ENCODE measurements at regions not wholly inside any gene's neighbourhood (a gene's known extent, or its start where the extent isn't known, plus 50 kb on each side); places are given as distances from the start of the nearest gene placed in this dataset.

DNA sequence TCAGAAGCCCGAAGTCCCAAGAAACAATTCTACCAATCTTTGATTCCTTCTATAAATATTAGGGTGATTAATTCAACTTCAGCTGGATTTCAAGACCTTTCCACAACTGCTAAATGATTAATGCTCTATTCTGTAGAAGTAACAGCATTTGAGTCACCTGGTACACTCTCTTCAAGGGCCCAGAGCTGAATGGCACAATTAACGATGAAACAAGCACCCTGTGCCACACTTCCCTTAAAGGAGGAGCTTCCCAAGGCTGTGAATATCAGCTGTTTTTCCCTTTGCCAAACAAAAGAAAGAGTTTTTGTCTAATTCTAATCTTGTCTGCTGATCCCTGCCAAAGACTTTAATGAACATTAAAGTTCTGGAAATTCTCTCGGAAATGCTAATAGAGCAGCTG lies 56.0 kb downstream of the BOD1L2 start:
- no peak for DNase-seq

DNA sequence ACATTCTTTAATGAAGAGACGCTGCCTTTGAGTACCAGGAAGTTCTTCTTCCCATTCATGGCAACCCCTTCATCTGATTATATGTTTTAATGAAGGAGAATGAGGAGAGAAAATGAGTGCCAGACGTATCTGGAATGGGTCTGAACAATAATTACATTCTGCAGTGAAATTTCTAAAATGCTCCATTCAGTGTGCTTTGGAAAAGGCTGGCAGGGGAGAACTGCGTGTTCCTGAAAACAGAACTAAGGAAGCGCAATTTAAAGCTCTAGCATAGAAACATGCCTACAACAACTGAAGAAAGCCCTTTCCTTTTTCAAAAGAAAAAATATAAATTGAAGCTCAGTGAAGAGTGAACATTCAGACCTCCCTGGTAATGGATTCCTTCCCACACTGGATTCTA lies 58.8 kb downstream of the BOD1L2 start:
- no peak for DNase-seq

DNA sequence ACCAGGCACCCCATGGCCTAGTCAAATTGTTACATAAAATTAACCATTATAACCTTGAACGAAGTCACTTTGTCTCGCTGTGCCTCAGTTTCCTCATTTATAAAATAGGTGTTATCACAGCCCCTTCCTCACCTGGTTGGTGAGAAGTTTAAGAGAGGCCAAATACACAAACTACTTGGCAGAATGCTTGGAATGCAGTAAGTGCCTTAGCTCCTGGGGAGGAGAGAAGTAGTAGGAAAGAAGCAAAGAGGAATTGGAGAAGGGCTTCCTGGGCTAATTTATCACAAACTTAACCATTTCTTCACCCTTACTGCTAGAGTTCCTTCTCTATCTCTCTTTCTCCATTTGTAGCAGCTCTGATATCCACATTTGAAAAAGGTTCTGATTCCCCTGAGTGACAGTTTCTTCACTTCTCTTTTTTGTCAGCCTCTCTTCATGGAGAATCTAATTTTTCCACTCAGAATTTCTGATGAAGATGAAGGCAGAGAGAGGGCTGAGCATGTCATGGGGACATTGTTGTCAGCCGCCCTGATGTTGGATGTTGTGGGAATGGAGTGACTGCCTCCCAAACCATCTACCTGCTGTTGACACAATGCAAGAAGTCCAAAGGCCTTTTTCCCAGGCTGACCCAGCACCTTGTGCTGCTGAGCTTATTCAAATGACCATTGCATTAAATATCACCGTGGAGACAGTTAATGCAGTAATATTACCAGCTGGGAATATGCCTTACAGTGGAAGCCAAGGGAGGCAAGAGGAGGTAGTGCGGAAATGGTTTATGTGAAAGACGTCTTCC lies 60.4 kb downstream of the BOD1L2 start:
- DNase-seq = no peak

DNA sequence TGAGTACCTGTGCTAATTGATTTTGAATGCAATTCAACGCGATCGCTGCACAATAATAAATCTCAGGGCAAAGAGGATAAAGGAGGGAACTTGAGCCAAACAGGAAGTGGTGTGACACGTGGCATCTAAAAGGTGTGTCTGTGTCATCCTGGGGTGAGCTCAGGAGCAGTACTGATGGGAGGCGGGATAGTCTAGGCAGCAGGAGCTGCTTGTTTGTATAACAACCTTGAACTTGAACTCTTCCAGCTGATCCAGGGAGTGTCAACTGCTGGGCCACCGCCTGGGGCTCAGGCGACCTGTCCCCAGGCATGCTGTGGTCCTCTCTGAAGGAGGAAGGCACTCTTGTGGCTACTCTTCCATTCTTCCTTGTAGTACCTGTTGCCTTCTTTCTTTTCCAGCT lies 61.2 kb downstream of the BOD1L2 start:
- DNase-seq = no peak

DNA sequence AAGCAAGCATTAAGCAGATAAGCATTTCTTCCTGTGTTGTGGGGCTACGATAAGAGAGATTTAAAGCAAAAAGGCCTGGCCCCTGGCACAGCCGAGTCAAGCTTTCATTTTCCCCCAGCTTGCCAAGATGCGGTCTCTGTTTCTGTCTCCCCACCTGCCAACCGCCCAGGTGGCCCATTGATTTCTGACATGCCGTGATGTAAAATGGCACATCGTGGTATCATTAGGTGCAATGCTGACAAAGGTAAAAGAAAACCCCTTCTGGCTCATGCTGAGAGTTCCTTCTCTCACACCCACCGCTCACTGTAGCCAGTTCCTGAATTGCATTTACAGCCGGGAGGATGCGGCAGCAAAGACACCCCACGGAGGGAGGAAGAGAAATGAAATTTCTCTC lies 62.8 kb downstream of the BOD1L2 start:
- no peak for DNase-seq

DNA sequence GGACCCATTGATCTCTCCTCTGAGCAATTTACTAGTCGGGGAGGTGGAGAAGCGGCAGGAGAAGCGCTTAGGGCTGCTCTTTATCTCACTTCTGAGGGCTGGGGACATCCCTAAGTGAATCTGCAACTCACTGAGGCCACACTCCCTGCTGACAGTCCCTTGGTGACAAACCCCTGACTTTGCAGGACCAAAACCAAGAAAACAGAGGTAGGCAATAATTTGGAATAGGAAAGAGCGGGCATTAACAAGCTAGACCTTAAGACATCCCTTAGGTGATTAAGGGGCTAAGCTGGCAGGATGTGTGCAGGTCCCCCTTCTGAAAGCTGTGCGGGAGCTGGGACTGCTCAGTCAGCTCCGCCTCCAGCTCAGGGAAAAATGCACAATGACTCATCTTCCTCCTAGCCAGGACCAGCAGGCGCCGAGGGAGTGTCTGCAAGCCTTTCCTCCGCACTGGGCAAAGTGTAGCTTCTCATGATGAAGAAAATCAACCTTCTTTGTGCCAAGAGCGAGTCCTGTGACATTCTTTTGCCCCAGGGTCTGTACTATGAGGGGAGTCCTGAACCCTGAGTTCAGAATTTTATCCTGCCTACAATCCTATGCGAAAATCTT lies 63.3 kb downstream of the BOD1L2 start:
- peak; percentile 59 for DNase-seq

DNA sequence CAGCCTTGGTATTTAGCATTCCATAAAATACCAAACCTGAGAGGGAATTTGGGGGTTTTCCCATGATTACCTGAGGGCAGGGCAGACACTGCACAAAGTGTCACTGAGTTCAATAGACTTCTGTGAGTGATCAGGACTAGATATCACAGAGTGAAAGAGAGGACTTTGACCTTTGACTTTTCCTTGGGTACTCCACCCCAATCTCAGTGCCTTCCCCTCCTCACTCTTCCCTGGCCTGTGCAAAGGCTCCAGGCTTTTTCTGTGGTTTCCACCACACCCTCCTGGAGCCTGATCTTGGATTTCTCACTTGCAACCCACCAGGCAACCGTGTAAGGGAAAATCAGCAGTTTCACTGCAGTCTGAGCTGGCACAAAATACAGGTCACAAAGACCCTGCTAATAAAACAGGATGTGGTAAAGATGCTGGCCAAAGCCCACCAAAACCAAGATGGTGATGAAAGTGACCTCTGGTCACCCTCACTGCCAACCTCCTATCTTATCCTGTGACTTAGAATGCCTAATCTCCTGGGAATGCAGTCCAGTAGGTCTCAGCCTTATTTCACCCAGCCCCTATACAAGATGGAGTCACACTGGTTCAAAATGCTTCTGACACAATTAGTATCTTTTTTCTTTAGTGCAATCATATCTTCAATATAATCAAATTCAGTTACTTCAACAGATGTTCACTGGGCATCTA lies 64.0 kb downstream of the BOD1L2 start:
- DNase-seq = no peak

DNA sequence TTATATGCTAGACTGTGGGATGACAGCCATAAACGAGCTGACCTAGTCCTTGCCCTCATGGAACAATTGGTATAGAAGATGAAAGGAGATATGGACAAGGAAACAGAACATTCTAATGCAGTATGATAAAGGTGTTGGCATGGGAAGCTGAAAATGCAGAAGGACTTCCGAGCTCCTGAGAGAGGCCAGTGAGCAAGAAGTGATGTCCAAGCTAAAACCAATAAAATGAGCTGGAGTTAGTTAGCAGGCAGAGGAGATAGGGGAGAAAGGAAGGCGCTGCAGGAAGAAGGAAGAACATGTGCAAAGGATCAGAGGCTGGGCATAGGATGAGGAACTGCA lies 64.5 kb downstream of the BOD1L2 start:
- no peak for DNase-seq

DNA sequence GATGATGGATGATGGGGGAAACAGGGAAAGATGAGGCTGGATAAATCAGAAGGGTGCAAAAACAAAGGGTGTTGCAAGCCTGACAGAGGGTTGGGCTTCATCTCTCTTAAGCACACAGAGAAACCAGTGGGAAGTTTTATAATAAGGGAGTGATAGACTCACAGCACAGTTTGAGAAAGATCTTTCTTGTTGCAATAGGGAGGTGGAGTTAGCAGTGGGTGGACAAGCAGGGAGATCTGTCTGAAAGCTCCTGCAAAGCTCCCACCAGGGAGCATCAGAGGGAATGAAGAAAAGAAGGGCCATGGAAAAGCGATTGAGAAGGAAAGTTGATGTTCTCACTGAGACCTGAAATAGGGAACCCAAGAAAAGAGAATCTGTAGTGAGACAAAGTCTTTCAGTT lies 64.9 kb downstream of the BOD1L2 start:
- DNase-seq = no peak

DNA sequence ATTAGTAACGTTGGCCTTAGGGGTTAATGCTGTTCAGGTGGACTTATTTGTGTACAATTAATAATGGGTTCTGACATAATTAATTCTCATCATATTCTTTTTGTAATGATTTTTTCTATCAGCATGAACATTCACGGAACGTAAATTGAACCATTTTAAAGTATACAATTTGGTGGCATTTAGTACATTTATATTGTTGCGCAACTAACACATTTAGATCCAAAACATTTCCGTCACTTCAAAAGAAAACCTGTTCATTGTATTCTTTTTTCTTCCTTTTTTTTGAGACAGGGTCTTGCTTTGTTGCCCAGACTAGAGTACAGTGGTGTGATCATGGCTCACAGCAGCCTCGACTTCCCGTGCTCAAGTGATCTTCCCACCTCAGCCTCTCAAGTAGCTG lies 65.8 kb downstream of the BOD1L2 start:
- DNase-seq = no peak

DNA sequence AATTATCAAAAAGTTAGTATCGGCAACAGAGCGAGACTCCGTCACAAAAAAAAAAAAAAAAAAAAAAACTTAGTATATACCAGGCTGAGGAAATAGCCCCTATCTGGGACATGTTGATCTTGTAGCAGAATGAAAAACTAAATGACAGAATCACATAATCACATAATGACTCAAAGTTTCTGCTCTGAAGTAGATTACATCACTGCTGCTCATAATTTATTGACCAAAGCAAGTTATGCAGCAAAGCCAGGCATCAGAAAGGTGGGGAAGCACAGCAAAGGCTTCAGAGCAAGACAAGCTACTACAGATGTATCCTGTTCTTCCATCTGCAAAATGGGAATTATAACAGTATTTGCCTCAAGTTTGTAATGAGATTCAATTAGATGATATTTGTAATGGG lies 68.1 kb downstream of the BOD1L2 start:
- no peak for DNase-seq

DNA sequence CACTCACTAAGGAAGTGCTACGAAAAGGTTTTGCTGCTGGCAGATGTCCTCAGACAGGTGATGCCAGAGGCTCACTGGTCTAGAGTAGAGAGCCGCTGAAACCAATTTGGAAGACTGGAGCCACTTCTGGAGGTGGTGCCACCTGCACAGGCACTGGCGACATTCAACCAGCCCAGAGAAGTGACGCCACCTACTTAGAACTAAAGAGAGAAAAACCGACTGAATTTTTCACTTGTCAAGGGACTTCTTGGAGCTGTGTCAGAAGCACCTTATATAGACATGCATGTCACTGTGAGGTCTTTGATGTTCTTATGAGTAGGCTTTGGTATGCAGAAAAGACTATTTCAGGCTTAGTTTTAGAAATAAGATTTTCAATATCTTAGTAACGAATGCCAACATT lies 71.4 kb downstream of the BOD1L2 start:
- DNase-seq = no peak

DNA sequence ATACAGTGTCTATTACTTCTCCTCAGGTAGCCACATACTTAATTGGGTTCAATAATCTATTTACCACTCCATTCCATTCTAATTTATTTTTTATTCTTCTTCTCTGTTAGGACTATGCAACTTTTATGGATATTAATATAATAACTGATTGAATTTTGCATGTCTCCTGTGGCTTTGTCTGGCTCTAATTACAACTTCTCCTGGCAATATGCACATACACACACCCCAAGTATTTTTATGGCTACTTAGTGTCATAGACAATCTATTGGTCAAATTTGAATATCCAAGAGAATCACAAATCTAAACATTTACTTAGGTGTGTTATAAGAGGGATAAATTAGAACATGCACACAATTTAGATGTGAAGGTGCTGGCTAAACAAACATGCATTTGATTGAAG lies 73.1 kb downstream of the BOD1L2 start:
- DNase-seq = no peak

DNA sequence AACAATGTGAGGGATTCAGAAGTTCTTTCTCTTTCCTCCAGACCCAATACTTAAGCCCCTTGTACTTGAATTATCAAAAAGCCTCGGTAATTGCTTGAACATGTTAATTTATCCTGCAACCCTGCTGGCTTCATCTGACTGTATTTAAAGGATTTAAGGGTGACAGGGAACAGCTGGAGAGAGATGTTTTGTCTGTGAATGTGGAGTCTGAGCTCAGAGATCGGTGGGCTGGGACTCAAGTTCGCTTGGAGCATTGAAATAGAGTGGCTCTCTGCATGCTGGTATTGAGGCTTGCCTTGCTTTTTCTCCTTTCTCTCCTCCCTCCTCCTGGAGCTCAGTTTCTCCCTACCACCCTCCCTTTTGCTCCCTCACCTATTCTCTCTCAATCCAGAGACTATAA lies 73.6 kb downstream of the BOD1L2 start:
- no peak for DNase-seq

DNA sequence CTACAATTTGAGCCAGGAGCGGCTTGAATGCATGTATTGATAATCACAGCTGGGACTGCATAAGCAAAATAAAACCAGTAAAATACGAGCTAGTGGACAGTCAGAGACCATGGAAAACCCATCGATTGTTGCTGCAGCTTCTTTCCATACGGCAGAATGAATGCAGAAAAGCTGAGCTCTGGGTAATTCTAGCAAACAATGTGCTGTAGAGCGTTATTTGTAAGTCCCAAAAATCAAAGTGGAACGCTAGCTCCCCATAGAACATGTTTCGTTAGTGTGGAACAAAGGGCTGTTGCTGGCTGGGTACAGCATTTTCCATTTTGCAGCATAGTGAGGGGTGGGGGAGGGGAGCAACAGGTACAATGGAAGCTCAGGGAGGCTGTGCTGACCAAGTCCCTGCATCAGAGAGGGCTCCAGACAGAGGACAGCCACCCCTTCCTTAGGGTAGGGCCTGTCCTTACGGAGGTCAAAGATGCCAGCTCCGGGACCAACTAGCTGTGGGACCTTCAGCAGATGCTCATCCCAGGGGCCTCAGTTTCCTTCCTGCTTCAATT lies 74.1 kb downstream of the BOD1L2 start:
- DNase-seq = no peak

DNA sequence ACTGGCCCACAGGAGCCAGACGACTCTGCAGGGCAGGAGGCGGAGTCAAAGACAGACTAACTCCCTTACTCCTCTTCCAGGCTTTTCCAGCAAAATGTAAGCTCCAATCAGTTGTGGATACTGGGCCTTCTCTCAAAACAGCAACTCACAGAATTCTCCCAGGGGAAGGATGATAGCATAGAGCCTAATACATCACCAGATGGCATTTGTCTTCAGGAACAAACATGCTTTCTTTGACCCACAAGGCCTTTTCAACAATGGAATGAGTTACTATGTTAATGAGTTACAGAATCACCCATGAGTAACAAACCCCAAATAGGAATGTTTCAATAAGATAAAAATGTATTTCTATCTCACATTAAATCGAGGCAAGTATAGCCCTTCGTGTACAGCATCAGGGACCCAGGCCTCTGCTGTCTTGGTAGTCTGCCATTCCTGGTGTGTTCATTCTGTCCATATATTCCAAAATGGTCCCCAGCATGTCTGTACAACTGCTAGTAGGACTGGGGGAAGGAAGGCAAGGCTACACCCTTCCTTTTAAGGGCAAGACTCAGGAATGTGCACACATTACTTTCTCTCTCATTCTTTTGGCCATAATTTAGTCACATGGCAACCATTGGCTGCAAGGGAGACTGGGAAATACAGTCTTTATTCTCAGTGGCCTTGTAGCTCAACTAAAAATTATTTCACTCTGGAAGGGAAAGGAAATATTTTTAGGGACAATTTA lies 76.4 kb downstream of the BOD1L2 start:
- no peak for DNase-seq

DNA sequence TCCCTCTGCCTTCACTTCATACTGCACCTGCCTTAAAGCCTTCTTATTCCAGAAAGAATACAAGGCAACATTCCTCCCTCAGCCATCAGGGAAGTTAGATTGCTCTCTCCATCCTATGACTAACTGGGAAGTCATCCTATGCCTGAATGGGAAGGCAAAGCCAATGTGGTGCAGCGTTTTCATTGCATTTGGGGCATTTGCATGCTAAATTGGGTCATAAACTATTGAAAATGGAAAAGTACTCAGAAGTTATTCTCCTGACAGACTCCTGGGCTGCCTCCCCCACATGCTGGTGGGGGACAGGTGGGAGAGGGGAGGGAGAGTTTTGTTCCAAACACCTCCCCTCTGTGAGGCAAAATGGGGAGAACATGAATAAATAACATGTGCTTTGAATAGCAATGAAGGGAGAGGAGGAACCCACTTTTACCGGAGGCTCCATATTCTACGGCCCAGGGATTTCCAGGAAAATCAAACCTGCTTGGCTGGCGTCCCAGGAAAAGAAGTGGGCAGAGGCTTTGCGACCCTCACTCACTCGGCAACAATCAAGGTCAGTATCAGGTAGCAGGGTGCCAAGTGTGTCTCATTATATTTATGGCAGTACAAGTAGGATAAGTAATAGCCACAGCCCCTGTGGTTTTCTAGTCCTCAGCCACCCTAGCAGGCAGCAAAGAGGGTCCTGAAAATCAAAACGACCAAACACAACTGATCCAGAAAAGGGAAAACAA lies 84.1 kb downstream of the BOD1L2 start:
- DNase-seq = no peak

DNA sequence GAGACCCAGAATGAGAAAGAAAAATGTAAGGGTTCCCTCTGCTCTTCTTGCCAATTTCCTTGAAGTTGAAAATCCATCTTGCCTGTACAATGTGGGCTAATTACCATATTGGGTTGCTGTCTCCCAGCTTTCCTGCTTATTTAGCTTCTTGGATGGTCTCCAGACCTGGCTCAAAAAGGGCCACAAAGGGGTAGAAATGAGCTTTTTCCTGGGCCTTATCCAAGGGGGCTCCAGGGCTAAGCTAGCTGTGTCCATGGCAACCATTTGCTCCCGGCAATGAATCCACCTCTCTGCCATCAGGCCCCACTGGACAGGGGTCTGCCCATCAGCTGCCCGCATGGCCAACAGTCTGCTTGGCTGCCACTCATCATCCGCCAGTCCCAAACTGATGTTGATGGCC lies 85.0 kb downstream of the BOD1L2 start:
- no peak for DNase-seq

DNA sequence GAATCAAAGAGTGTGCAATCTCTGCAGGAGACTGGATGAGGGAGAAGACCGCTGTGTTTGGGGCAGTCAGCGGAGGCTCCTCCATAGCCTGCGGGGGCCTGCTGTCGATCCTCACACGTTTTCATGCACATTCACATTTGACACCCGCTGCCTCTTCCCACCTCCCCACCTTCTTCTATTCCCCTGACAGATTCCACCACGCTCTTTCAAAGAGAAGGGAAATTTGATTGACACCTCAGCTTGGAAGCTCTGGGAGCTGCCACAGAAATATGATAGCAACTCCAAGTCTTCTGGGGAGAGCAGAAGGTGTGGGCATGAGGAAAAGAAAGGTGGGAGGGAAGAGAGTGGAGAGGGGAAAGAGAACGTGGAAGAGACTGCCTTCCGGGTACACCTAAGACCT lies 87.5 kb downstream of the BOD1L2 start:
- DNase-seq = no peak

DNA sequence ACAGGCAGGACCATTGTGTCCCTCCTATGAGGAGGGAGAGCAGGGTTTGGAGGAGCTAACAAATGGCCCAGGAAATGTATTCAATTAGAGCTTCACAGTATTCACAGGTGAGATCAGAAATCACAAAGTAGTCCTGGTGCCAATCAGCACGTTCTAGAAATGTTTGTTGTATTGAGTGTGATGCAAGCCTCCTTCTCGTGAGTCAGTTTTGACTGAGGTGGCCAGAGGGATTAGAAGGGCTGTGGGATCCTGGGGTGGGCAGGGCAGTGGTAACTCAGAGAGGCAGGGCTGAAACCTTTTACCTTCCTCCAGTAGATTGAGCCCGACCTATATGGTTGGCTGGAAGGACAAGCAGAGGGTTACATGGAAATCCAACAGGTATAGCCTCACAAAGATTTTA lies 95.0 kb downstream of the BOD1L2 start:
- no peak for DNase-seq

DNA sequence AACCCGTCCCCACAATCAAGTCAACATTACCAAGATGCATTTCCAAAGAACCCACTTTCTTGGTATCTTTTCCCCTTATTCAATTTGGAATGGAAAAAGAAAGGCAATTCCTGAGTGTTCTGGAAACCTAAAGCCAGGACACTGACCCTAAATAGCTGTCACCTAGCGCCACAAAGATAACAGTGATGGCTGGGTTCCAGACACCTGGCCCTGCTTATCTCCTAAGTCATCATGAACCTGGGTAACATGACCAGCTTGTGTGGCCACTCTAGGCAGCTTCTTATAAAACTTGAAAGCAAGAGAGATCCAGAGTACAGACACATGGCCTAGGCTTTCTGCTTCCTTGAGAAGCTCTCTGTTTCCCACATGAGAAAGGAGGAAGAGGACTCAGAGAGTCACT lies 95.4 kb downstream of the BOD1L2 start:
- no peak for DNase-seq

DNA sequence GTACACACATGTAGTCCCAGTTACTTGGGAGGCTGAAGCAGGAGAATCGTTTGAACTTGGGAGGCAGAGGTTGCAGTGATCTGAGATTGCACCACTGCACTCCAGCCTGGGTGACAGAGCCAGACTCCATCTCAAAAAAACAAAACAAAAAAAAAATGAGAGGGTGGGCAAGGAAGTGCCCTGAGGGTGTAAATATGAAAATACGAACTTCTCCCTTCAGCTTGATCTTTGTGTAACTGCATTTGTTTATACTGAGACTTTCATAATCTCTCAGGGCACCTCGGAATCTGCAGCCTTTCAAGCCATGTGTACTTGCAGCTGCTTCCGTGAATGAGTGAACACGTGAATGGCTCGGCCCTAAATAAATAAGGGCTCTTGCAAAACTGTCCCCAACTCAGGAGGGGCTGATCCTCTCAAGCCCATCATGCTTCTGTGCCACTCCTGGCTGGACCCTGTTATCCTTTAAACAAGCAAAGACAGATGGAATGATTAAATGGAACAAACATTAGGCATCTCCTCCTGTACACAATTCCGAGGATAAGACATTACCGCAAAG lies 96.8 kb downstream of the BOD1L2 start:
- no peak for DNase-seq

DNA sequence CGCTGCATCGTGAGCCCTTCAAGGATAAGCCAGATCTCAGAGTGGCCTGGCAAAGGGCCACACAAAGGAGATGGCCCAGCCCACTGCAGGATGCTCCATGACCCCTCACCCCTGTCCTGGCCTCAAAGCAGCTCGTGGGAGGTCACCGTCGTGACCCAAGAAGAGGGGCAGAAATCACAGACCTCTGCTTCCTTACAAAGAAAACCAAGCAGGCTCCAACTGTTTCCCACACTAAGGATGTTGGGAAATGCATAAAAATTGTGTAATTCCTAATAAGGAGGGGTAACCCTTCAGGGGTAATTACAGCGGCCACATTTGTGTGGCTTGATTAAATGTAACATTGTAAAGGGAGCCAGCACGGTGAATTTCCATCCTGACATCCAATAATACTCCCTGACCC lies 102.3 kb downstream of the BOD1L2 start:
- no peak for DNase-seq

Data from amniotic stem cell (primary cell).